ENCODE measurements at regions not wholly inside any gene's neighbourhood (a gene's known extent, or its start where the extent isn't known, plus 50 kb on each side); places are given as distances from the start of the nearest gene placed in this dataset.

DNA sequence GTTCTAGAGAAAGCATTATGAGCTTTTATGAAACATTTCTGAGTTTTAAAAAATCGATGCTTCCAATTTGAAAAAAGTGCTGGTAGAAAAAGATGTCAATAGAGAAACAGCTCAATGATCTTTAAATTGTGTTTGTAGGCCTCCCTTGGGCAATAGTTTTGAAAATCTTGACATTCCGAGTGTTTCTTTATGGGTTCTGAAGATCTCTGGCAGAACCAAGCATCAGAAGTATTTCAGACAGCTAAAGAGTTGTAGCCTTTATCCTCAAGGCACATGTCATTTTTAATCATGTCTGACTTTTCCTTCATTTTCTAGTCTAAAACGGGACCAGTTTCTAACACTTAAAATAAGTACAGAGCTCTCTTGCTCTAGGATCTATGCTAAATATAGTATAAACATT is 188.1 kb upstream of the CBLB start:
- TF ChIP-seq, protein P1, sequence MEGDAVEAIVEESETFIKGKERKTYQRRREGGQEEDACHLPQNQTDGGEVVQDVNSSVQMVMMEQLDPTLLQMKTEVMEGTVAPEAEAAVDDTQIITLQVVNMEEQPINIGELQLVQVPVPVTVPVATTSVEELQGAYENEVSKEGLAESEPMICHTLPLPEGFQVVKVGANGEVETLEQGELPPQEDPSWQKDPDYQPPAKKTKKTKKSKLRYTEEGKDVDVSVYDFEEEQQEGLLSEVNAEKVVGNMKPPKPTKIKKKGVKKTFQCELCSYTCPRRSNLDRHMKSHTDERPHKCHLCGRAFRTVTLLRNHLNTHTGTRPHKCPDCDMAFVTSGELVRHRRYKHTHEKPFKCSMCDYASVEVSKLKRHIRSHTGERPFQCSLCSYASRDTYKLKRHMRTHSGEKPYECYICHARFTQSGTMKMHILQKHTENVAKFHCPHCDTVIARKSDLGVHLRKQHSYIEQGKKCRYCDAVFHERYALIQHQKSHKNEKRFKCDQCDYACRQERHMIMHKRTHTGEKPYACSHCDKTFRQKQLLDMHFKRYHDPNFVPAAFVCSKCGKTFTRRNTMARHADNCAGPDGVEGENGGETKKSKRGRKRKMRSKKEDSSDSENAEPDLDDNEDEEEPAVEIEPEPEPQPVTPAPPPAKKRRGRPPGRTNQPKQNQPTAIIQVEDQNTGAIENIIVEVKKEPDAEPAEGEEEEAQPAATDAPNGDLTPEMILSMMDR (IDR thresholded peaks at IDR 0.05; ENCODE audit: low read depth, low read length) = no peak
- TF ChIP-seq EZH2phosphoT487 (IDR thresholded peaks at IDR 0.05; ENCODE audit: low read depth) = no peak
